Breast epithelium (tissue), 4 donors: ENCODE measurements at regions not wholly inside any gene's neighbourhood (a gene's known extent, or its start where the extent isn't known, plus 50 kb on each side); places are given as distances from the start of the nearest gene placed in this dataset.

ENCODE experiments used
- DNase-seq, 2 donors: peaks; one replicate each; pipeline ENCODE4 v3.0.0-alpha.2; 2019; ENCODE audit warnings: low spot score in 2 of 2
- H3K27ac ChIP-seq, 2 donors: fragments of 200-600 bp; sonication (generic) in 1 of 2; one replicate each; pipeline ENCODE4 v1.5.1; 2016 to 2019; ENCODE audit warnings: mild to moderate bottlenecking in 1 of 2
- H3K27me3 ChIP-seq, 2 donors: fragments of 200-600 bp; sonication (generic) in 1 of 2; one replicate each; pipeline versions ENCODE4 v1.5.1 to v1.6.0; 2017 to 2019; ENCODE audit warnings: control low read depth in 1 of 2, mild to moderate bottlenecking in 1 of 2
- H3K36me3 ChIP-seq: fragments of 200-600 bp; one replicate; pipeline ENCODE4 v1.5.1; 2019
- H3K4me1 ChIP-seq, 2 donors: fragments of 200-600 bp; sonication (generic); one replicate each; pipeline ENCODE4 v1.5.1; 2016 to 2019; ENCODE audit warnings: control low read depth in 1 of 2
- H3K4me3 ChIP-seq, 3 donors: fragments of 200-600 bp; sonication (generic); 1 replicate in 2 of 3; 2 replicates in 1 of 3; pipeline ENCODE4 v1.5.1; 2016 to 2019; ENCODE audit warnings: mild to moderate bottlenecking in 3 of 3, moderate library complexity in 2 of 3
- H3K9me3 ChIP-seq, 2 donors: fragments of 200-600 bp; sonication (generic) in 1 of 2; one replicate each; pipeline ENCODE4 v1.5.1; 2016 to 2019; ENCODE audit warnings: control low read depth in 1 of 2
- CTCF ChIP-seq, 3 donors: fragments of 450-650 bp; IDR thresholded peaks; one replicate each; pipeline ENCODE4 v1.5.1; 2016 to 2017; ENCODE audit warnings: antibody characterized with exemption in 3 of 3, mild to moderate bottlenecking in 3 of 3, moderate library complexity in 3 of 3
- POLR2A ChIP-seq: fragments of 450-650 bp; IDR thresholded peaks from one replicate; pipeline ENCODE4 v1.6.1; 2016; ENCODE audit warnings: antibody characterized with exemption, mild to moderate bottlenecking, moderate library complexity
- POLR2AphosphoS5 ChIP-seq, 3 donors: sonication (generic); formaldehyde crosslinking; IDR thresholded peaks; one replicate each; pipeline ENCODE4 v1.6.1; 2017; ENCODE audit warnings: antibody characterized with exemption in 3 of 3
- intact Hi-C: fragments of 100-400 bp; cut with DNase I; formaldehyde crosslinking; loops from one replicate; pipeline ENCODE4 v1.15.1; 2023; ENCODE audit warnings: low total_unique reads

GRCh38 chr12:97038834-97039233 lies 131.8 kb downstream of the NEDD1 start:
- Histone ChIP-seq H3K9me3 (no peaks in the 10 kb centered on the region), H3K27me3 (no peaks in the 10 kb centered on the region), H3K4me3 (no peak overlapping the region), H3K27ac (peak overlapping the region in 1 of 2 donors; percentile 33), H3K36me3 (no peaks in the 10 kb centered on the region), H3K4me1 (no peaks in the 10 kb centered on the region)
- intact Hi-C loops: no loop called here
- TF ChIP-seq CTCF (IDR thresholded peaks at IDR 0.05) (no peak), POLR2AphosphoS5 (IDR thresholded peaks at IDR 0.05) (no peak), POLR2A (no peak)
- DNase-seq: no peak

GRCh38 chr12:97046901-97047300 lies 139.8 kb downstream of the NEDD1 start:
- DNase-seq: no peak
- no peak overlapping the region for H3K4me3 ChIP-seq
- no peaks in the 10 kb centered on the region for H3K27me3 ChIP-seq
- H3K9me3 ChIP-seq: no peaks in the 10 kb centered on the region
- no peak overlapping the region for H3K27ac ChIP-seq
- H3K4me1 ChIP-seq: no peaks in the 10 kb centered on the region
- TF ChIP-seq POLR2AphosphoS5 (IDR thresholded peaks at IDR 0.05): no peak
- TF ChIP-seq CTCF (IDR thresholded peaks at IDR 0.05): no peak
- TF ChIP-seq POLR2A: no peak
- no peaks in the 10 kb centered on the region for H3K36me3 ChIP-seq
- intact Hi-C loops: no loop called here

- no peaks in the 10 kb centered on the region for H3K36me3 ChIP-seq
- DNase-seq: no peak
- H3K4me3 ChIP-seq: no peak overlapping the region
- no peak overlapping the region for H3K27ac ChIP-seq
- no peaks in the 10 kb centered on the region for H3K9me3 ChIP-seq
- H3K27me3 ChIP-seq: no peaks in the 10 kb centered on the region
- intact Hi-C loops: no loop called here
- TF ChIP-seq POLR2AphosphoS5 (IDR thresholded peaks at IDR 0.05): no peak
- TF ChIP-seq POLR2A: no peak
- TF ChIP-seq CTCF (IDR thresholded peaks at IDR 0.05): no peak
- H3K4me1 ChIP-seq: no peaks in the 10 kb centered on the region
These were observed 140.3 kb downstream of the NEDD1 start for GRCh38 chr12:97047361-97047760.

- H3K9me3 ChIP-seq: no peaks in the 10 kb centered on the region
- no peaks in the 10 kb centered on the region for H3K27me3 ChIP-seq
- no peaks in the 10 kb centered on the region for H3K36me3 ChIP-seq
- no peak overlapping the region for H3K27ac ChIP-seq
- H3K4me3 ChIP-seq: no peak overlapping the region
- DNase-seq: no peak
- no peaks in the 10 kb centered on the region for H3K4me1 ChIP-seq
- intact Hi-C loops: no loop called here
- no peak for TF ChIP-seq POLR2A
- no peak for TF ChIP-seq POLR2AphosphoS5 (IDR thresholded peaks at IDR 0.05)
- no peak for TF ChIP-seq CTCF (IDR thresholded peaks at IDR 0.05)
These were observed 141.5 kb downstream of the NEDD1 start for GRCh38 chr12:97048421-97049035.

- no peaks in the 10 kb centered on the region for H3K27me3 ChIP-seq
- TF ChIP-seq POLR2AphosphoS5 (IDR thresholded peaks at IDR 0.05): no peak
- no peak for TF ChIP-seq POLR2A
- no peak for TF ChIP-seq CTCF (IDR thresholded peaks at IDR 0.05)
- intact Hi-C loops: no loop called here
- H3K4me1 ChIP-seq: no peaks in the 10 kb centered on the region
- DNase-seq: no peak
- H3K36me3 ChIP-seq: no peaks in the 10 kb centered on the region
- no peaks in the 10 kb centered on the region for H3K9me3 ChIP-seq
- no peak overlapping the region for H3K4me3 ChIP-seq
- no peak overlapping the region for H3K27ac ChIP-seq
These were observed 143.5 kb downstream of the NEDD1 start for GRCh38 chr12:97050509-97050908.
